NCI-H82 (cell line): ENCODE measurements at regions not wholly inside any gene's neighbourhood (a gene's known extent, or its start where the extent isn't known, plus 50 kb on each side); places are given as distances from the start of the nearest gene placed in this dataset.

Experiments
- DNase-seq: peaks from one replicate; lab custom pipeline; 2025; lab: John Stamatoyannopoulos, UW

DNA sequence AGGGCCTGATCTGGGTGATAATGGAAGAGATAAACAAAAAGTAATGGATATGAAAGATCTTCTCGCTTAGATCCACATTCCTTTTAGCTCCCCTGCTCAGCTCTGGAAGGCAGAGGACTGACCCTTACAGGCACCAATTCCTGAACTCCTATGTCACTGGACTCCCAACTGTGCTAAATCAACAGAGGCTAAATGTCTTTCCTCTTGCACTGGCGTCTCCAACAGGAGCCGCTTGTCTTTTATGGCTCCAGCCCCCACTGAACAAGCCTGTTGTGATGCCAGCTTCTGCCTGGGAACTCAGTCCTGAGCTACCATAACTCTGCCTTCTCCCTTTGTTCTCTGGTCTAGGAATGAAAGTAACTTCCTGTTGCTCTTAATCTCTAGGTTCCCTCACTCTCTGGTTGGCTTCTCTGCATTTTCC, 142.1 kb upstream of the COL11A1 start:
- DNase-seq = no peak

DNA sequence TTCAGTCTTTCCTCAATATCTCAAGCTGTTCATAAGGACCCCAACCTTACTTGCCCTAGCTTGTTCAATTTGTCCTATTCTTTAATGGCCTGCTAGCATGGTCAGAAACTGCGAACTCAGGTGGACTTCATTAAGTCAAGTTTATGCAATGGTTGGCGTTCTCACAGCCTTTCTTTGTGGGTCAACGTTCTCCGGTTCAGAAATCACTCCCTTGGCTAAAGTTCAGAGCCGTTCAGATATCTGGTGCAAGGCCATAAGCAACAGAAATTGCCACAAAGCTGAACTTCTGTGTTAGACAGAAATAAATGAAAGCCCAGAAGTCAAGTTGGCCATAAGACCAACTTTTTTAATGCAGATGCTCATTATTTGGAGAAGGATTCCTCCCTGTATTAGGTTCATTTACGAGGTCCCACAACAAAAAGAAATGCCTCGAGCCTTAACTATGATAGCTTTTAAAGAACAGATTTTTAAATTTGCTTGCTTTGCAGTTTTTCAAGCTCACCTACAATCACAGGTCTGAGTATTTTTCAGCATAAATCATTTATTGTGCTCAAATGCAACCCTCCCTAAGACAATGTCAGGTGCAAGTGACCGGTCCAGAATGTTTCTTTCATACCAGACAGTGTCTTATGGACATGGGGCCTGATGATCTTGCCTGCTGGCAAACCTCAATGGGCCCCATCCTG, 140.2 kb upstream of the COL11A1 start:
- no peak for DNase-seq

DNA sequence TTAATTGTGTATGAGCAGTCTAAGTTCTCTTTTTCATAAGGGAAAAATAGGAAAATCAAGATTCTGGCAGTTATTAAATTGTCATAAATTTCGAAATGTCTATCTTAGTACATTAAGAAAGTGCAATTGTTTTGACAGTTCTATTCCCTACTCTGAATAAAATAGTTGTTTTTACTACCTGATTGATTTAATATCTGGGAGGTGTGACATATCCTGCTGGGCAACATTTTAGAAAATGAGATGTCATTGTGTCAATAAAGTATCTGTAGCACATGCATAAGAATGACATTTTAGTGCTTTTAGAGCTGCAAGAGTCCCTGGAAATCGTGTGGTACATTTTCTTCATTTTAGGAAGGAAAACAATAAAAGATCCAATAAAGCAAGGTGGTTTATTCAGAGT, 139.2 kb upstream of the COL11A1 start:
- no peak for DNase-seq

DNA sequence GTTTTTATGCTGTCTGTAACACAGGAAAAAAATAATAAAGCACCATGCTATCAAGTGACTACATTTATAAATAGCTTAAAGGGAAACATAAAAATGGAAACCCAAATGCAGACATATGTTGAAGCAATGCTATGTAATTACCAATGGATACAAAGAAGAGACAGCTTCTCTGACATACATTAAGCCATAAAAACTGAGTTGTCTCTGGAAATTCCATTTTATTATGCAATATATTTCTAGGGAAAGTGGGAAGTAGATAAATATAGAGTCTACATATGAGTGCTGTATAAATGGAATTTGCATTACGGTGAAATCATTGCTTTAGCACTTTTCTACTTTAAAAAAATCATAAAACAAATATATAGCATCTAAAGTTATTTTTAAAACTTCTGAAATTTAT, 135.2 kb upstream of the COL11A1 start:
- no peak for DNase-seq

DNA sequence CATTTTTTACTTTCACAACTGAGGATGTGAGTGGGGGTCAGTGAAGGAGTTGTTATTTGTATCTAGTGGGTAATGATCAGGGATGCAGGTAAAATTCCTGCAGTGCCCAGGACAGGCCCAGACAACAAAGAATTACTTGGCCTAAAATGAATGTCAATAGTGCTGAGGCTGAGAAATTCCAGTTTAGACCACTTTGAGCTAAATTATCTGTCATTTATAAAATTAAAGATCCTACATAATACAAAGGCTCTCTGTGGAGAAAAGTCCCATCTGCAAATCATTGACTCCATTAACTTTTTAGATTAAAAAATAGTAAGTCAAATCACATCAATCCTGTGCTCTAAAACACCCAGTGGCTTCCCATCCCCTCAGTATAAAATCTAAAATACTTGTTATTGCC, 130.7 kb upstream of the COL11A1 start:
- no peak for DNase-seq

DNA sequence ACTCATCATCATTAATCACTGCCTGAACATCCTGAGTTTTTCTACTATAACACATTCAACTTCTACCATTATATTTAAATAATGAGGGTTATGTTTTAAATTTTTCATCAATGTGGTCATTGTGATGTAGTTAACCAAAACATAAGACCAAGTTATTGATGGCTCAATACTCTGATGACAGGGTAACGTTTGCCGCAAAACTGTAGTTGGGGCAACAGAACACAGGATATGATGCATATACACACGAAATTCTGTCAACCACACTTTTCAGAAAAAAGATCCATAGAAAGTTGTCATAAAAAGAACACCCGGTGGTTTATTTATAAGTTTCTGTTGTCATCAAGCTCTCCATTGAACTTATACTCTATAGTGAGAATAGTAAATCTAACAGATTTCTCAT, 121.7 kb upstream of the COL11A1 start:
- DNase-seq = no peak

DNA sequence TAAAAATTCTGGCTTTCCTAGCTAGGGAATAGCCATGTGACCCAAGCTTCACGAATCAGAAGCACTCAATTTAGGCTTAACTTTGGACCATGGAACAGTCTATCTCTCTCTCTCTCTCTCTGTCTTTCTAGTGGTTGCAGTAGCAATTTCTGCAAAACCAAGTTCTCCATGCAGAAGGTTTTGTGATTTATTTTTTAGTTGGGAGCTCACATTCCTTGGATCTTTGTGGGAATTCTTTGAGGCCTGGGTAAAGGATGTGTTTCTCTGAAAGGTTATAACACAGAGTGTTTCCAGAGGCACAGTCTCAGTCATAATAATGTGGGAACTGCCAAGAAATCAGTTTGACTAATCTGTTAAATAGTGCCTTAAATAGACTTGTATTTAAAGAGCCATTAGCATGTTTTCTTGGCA, 112.3 kb upstream of the COL11A1 start:
- DNase-seq = no peak

DNA sequence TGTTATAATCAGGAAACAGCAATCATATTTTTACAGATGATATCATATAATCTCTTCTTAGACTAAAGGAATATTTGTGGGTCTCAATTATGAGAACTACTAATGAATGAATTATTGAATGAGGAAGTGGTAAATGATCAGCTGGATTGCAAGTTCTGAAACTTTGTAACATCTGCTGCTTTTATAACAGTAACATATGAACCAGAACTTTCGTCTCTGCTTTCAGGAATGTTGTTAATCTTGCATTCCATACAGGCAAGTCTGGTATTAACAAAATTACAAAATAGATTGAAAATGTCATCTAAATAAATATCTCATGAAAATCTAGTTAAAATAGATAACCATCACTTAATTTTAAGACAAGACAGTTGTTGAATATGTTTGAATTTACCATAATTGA, 110.5 kb upstream of the COL11A1 start:
- no peak for DNase-seq

DNA sequence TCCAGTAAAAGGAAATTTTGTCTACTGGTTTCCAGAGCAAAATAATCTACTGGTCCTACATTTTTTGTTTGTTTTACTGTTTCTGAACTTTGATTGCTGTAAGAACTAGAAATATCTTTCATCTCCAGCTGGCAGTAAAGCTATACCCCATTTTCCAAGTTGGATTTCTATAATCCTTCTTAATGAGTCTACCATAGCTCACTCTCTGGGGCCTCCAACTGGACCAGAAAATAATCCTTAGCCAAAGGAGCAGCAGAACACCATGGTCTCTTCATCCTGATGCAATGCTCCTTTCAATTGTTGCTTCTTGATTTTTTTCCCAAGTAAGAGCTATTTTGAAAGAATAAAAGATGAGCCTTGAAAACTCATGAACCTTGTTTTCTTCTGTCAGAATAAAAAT, 110.0 kb upstream of the COL11A1 start:
- DNase-seq = peak; percentile 55

DNA sequence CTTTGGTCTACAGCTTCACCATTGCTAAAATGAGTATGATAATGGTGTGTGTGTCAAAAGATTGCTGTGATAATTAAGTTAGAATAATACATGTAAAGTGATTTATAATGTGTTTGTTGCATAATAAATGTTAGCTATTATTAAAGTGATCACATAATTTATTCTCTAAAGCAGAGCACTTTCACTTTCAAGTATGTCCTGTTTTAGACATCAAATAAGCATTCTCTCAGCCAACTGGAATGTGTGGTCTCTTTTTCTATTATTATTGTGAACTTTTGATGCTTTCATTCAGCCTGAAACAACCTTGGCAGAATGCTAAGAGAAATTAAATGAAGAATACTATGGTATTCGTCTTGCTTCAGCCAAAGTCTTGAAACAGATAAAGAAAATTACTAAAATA, 102.8 kb upstream of the COL11A1 start:
- DNase-seq = no peak

DNA sequence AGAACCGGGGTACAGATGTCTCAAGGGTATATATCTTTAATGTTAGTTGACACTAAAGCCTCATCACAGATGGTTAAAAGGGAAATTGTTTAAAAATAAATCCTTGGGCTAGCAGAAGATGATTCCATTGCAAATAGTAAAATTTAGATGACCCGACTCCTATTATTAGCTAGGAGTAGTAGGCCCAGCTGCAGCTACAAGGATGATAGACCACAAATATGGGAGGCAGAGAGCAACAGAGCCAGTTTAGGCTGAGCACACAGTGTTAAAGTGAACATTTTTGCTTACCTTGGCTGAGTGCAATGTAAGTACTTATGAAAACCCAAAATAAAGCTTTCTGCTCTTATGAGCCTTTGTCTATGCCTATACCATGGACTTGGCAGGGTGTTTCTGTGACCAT, 100.5 kb upstream of the COL11A1 start:
- DNase-seq = no peak

DNA sequence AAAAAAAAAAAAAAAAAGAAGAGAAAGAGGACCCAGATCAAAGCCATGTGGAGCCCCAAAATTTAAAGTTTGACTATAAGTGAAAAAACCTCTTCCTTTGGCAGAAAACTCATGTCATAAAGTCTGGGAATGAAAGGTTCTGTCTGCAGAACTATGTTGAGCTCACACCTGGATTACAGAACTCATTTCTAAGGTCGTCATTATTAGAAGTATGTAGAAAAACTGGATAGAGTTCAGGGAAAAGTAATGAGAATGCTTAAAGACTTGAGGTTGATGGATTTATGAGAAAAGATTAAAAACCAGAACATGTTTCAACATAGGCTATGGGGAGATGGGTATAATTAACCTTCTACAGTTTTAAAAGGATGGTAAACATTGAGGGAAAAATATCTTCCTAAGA, 90.7 kb upstream of the COL11A1 start:
- DNase-seq = no peak

DNA sequence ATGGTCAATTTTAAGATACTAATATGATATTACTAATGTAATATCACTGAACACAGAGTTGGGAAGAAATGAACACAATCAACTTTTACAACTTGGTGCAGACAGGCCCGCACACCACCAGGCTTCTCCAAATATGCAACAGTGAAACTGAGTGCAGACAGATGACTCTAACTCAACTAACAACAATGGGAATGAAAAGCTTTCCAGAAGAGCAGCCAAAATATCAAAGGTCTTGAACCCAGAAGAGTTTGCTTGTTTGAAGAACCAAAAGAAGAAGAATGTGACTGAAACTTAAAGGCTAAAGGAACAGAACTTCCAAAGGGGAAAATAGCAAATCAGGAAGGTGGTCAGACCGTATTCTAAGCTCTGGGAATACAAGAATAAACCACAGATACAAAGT, 89.8 kb upstream of the COL11A1 start:
- no peak for DNase-seq

DNA sequence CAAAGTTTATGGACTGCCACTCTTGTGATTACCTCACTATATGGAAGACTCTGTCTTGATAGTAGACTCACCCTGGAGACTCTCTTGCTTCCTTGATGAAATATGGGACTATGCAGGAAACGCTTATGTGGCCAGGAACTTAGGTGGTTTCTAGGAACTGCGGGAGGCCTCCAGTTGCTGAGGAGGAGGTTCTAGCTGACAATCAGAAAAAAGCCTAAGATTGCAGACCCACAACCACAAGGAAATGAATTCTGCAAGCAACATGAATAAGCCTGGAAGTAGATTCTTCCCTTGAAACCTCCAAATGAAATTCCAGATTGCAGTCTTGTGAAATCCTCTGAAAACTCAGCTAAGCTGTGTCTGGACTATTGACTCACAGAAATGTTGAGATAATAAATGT, 88.9 kb upstream of the COL11A1 start:
- no peak for DNase-seq

DNA sequence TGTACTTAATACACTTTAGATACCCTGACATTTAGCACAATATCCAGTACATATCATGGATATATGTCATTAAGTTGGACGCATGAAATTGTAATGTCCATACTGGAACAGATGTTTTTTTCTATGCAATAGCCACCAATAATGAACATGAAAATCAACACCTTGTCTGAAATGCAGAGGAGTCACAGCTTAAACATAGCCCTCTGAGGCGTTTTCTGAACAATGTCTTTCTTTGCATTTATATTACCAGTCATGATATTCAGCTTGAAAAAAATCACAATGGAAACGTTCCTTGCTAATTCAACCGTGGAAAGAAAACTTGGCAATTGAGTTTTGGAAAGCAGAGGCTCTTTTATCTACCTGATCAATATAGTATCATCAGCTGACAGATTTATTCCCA, 86.7 kb upstream of the COL11A1 start:
- no peak for DNase-seq

DNA sequence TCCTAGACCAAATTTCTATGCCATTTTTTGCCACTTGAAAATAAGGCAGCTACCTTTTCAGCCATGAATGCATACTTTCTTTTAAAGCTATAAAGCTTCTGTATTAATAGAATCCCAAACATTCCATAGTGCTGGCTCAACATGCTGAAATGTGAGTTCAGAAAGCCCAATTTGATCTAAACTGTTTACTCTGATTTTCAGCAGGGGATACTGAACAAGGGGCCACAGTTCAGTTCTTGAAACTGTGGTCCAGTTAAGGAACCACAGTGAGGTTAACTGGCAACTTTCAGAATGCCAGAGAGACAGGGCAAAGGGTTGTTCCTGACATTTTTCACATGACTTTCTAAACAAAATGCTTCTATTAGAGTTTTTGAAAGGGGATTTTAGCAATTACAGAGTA, 85.7 kb upstream of the COL11A1 start:
- DNase-seq = no peak

DNA sequence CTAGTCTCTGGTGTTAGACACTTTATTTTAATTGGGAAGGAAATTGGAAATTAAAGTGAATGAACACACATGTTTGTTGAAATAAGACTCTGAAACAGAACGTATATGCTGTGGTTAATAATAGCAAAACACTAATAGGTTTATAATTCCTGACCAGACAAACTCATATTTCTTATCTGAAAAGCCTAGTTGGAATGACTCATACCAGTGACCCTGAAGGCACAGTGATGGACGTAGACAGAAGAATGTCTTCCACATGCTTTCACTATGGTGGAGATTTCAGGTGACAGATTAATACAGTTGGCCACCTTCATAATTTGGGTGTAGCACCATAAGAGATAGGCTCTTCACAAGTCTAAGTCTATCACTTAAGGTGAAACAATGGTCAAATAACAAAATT, 83.0 kb upstream of the COL11A1 start:
- no peak for DNase-seq

DNA sequence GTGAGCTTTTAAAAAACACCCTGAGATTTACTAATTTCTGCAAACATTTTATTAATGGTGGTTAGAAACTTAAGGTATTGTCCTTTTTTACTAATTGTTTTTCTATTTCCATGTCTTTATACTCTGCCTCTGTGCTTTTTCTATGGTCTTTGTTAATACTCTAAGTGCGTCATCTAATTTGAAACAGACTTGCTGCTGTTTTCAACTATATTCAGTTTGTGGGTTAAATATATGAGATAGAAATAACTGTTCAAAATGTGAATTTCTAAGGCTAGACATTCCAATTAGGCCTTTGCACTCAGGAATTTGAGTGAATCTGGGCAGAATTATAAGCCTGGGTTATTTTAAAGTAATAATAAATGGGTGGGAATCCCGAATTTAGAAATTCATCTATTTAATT, 82.4 kb upstream of the COL11A1 start:
- DNase-seq = no peak

DNA sequence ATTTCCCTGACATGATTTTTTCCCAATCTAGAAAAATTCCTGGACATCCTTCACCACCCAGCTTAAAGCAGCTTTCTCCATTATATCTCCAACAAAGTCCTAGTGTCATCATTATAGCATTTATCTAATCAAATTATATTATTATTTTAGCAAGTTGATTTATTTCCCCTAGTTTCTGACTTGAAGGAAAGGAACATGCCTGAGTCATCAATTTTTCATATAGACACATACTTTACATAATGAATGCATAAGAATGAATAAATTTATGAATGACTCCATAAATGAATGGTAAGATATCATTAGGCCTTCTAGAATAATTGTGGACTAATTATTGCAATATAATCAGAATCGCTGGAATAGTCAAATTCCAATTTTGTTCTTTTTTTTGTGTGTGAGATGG, 79.4 kb upstream of the COL11A1 start:
- no peak for DNase-seq

DNA sequence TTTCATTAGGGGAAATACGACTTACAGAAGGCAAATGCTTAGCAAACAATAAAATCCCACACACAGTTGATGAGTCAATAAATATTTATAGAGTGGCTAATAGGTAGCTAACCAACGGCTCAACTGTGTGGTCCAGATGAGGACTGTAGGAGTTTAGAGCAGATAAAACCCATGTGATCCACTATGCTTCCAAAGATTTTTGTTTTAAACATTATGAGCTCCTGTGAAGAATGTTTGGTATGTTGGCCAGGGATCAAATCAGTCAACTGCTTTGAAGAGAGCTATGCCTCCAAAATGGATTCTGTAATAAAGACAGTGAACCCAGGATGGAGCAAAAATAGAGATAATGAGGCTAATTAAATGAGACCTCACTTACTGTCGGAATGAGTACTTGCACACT, 72.3 kb upstream of the COL11A1 start:
- DNase-seq = no peak

DNA sequence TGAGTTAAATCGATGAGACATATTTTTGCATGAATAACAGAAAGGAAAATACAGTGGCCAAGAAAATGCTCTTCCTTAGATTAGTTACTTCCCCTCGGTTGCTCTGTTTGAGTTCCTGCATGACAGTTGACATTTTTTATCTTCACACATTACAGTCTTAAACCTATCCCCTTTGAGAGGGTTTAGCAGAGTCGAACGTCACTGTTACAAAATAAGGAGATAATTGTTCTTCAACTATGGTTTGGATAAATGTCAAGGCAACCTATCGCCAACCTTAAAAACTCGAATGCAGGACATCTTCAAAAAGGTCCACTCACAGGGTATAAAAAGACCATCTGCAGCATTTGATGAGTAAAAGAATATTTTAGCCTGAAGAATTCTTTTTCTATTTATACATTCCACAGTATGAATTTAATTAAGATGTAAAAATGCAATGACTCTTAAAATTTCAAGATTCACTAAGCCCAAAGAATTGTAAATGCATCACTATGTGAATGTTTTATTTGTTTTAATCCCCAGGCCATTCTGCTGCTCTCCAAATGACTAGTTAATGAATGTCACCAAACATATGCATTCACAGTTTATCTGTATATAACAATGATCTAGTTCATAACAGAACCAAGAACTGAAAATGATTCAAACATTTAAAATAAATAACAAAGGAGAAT, 68.9 kb upstream of the COL11A1 start:
- no peak for DNase-seq

DNA sequence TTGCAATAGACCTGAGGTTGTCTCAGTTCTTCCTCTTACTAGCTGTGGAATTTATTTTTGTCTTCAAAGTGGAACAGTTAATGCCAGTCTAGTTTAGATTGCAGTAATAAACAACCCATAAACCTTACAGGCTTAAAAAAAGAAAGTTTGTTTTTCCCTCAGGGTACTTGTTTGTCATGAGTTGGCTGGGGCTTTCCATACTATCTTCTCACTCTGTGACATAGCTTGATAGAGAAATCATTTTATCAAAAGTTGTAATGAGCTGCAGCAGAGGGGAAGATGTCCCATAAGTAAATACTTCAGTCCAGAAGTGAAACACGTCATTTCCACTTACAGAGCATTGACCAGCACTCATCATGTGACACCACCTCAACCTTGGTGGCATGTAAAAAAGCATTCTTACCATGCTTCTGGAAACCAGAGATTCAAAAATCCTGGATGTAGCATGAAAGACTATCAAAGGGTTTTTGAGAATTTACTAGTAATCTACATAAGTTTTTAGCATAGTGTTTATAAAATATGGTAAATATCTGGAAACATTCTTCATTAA, 62.8 kb upstream of the COL11A1 start:
- DNase-seq = no peak

DNA sequence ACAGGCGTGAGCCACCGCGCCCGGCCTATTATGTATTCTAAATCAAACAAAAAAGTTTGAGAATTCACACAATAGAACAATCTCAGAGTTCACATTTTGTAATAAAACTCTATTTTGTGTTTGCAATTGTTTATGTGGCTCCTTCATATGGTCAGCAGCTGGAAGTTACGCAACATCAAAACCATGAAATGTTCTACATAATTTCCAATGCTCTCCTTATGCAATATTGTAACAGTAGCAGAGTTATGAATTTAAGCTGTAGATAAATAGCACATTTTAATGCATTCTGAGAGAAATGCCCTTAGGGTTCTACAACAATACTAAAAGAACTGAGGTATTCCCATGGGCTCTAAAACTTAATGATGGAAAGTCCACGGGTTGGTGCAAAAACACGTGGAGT, 62.3 kb upstream of the COL11A1 start:
- no peak for DNase-seq

DNA sequence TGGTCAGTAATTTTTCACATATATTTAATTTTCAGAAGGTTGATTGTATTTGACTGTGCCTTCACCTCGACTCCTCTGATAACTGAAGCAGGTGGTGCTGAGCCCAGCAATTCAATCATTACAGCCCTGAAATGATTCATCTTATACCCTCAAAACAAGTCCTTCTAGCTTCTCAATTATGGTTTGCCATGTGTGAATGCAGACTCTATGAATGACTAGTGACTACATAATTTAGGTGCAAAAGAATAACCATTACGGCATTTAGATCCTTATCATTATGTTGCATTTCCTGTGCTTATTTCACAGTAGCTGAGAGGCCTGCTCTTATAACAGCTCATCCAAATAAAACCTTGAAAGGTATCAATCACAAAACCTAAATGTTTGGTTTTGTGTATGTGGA, 54.0 kb upstream of the COL11A1 start:
- no peak for DNase-seq
